ENCODE measurements at regions not wholly inside any gene's neighbourhood (a gene's known extent, or its start where the extent isn't known, plus 50 kb on each side); places are given as distances from the start of the nearest gene placed in this dataset.

DNA sequence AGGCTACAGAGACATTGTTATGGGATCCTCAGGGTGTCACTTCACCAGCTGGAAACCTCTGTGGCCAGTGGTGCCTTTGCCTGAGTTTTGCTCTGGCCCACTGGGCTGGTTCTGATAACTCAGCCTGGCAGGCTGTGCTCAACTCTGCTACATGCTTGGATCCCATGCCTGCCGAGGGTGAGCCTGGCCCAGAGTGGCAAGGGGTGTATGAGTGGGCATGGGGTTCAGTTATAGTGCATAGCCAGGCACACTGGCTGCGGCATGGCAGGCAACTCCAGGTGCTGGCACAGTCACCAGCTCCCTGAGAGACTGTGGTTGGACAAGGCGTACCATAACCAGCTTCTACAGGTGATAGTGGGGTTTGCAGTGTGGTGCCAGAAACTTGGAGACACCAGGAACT is 107.0 kb upstream of the PCDH15 start:
- H2AFZ ChIP-seq (ENCODE audit: low read depth, low read length) = no peak overlapping the region
- H3K4me2 ChIP-seq (ENCODE audit: low read length, poor library complexity, severe bottlenecking) = no peak overlapping the region
- no peak overlapping the region for H2BK12ac ChIP-seq (ENCODE audit: low read length in 2 of 2)
- H3K4ac ChIP-seq (ENCODE audit: low read depth in 1 of 2, low read length in 2 of 2) = no peak overlapping the region
- no peak overlapping the region for H2AK5ac ChIP-seq (ENCODE audit: low read length, severe bottlenecking)
- no peak overlapping the region for H3K4me3 ChIP-seq (ENCODE audit: insufficient read depth in 1 of 2, low read depth in 1 of 2, low read length in 2 of 2)
- WGBS = 83% methylated on average over 3 of the region's 3 CpGs
- H3K79me1 ChIP-seq (replicated peaks; ENCODE audit: low read length, poor library complexity, severe bottlenecking) = no peaks in the 10 kb centered on the region
- no peak overlapping the region for H2BK120ac ChIP-seq (ENCODE audit: low read depth, low read length)
- H3K14ac ChIP-seq (ENCODE audit: low read length in 2 of 2) = no peak overlapping the region
- no peaks in the 10 kb centered on the region for H3K4me1 ChIP-seq (ENCODE audit: control insufficient read depth, insufficient read depth, low read depth, low read length)
- H3K27ac ChIP-seq (ENCODE audit: low read length, poor library complexity, severe bottlenecking) = no peak overlapping the region
- no peaks in the 10 kb centered on the region for H3K27me3 ChIP-seq (ENCODE audit: control insufficient read depth in 1 of 2, insufficient read depth in 1 of 2, low read length in 2 of 2)
- H4K8ac ChIP-seq (ENCODE audit: low read length) = no peak overlapping the region
- no peaks in the 10 kb centered on the region for H3K36me3 ChIP-seq (ENCODE audit: control insufficient read depth in 1 of 2, insufficient read depth in 2 of 2, low read depth in 1 of 2, low read length in 2 of 2)
- H2BK15ac ChIP-seq (ENCODE audit: low read depth, poor library complexity, severe bottlenecking) = no peak overlapping the region
- H3K9ac ChIP-seq (ENCODE audit: low read length) = no peak overlapping the region
- no peaks in the 10 kb centered on the region for H3K9me3 ChIP-seq (ENCODE audit: control insufficient read depth, low read length)
- H2BK5ac ChIP-seq (ENCODE audit: low read depth, low read length, poor library complexity, severe bottlenecking) = no peak overlapping the region
- no peak overlapping the region for H3K18ac ChIP-seq (ENCODE audit: low read depth in 1 of 2, low read length in 2 of 2)
- H4K91ac ChIP-seq (ENCODE audit: low read length) = no peak overlapping the region
- no peak overlapping the region for H3K23ac ChIP-seq (ENCODE audit: low read length in 2 of 2)
- no peak for DNase-seq

DNA sequence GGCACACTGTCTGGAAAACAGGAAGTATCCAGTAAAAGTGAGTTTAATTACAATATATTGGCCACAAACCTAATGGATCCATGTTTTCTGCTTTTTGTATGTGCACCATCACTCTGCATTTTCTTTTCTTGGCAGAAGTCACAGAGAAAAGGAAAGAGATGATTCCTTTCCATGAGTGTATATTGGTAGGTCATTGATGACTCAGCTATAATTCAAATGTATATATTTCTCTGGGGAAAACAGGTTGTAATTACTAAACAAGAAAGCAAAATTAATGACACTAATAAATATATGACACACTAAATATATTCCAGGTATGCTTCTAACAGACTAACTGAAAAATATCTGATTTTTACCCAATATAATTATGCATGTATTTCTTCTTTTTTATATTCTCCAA is 105.9 kb upstream of the PCDH15 start:
- Histone ChIP-seq H3K9ac (ENCODE audit: low read length) (no peak overlapping the region), H4K91ac (ENCODE audit: low read length) (no peak overlapping the region), H2AFZ (ENCODE audit: low read depth, low read length) (no peak overlapping the region), H4K8ac (ENCODE audit: low read length) (no peak overlapping the region), H3K4me2 (ENCODE audit: low read length, poor library complexity, severe bottlenecking) (no peak overlapping the region), H3K36me3 (ENCODE audit: control insufficient read depth in 1 of 2, insufficient read depth in 2 of 2, low read depth in 1 of 2, low read length in 2 of 2) (no peaks in the 10 kb centered on the region), H3K79me1 (replicated peaks; ENCODE audit: low read length, poor library complexity, severe bottlenecking) (no peaks in the 10 kb centered on the region), H2BK120ac (ENCODE audit: low read depth, low read length) (no peak overlapping the region), H2AK5ac (ENCODE audit: low read length, severe bottlenecking) (no peak overlapping the region), H3K27me3 (ENCODE audit: control insufficient read depth in 1 of 2, insufficient read depth in 1 of 2, low read length in 2 of 2) (no peaks in the 10 kb centered on the region), H3K4me3 (ENCODE audit: insufficient read depth in 1 of 2, low read depth in 1 of 2, low read length in 2 of 2) (no peak overlapping the region), H3K18ac (ENCODE audit: low read depth in 1 of 2, low read length in 2 of 2) (no peak overlapping the region), H3K9me3 (ENCODE audit: control insufficient read depth, low read length) (no peaks in the 10 kb centered on the region), H3K4ac (ENCODE audit: low read depth in 1 of 2, low read length in 2 of 2) (no peak overlapping the region), H2BK15ac (ENCODE audit: low read depth, poor library complexity, severe bottlenecking) (no peak overlapping the region), H3K14ac (ENCODE audit: low read length in 2 of 2) (no peak overlapping the region), H3K23ac (ENCODE audit: low read length in 2 of 2) (no peak overlapping the region), H3K4me1 (ENCODE audit: control insufficient read depth, insufficient read depth, low read depth, low read length) (no peaks in the 10 kb centered on the region), H2BK12ac (ENCODE audit: low read length in 2 of 2) (no peak overlapping the region), H2BK5ac (ENCODE audit: low read depth, low read length, poor library complexity, severe bottlenecking) (no peak overlapping the region), H3K27ac (ENCODE audit: low read length, poor library complexity, severe bottlenecking) (no peak overlapping the region)
- DNase-seq = no peak

DNA sequence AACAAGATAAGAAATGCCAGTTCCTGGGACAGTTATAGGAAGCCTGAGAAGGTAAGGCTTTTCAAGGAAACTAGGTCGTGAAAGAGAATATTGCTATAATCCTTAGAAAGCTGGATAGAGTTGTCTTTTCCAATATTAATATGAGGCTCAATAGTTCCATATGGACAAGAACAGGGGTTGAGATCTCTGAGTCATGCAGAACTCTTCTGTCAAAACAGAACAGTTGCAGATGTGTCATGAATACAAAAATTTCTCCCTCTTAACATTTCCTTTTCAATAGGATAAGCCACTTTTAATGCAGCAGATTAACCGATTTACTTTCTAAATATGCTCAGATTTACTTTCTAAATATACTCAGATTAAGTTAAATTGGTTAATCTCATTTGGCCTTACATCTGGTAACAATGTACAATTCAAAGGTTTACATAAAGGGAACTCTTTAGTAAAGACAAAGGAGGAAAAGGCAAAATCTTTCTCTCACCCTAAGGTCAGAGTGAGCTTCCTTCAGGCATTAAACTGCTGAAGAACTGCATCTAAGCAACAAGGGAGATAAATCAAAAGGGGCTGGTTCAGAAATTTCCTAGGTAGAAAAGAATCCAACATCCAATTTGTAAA is 104.7 kb upstream of the PCDH15 start:
- no peak overlapping the region for H4K91ac ChIP-seq (ENCODE audit: low read length)
- no CpG with 5 or more reads among the region's 2 CpGs for WGBS
- H2BK120ac ChIP-seq (ENCODE audit: low read depth, low read length) = no peak overlapping the region
- no peaks in the 10 kb centered on the region for H3K36me3 ChIP-seq (ENCODE audit: control insufficient read depth in 1 of 2, insufficient read depth in 2 of 2, low read depth in 1 of 2, low read length in 2 of 2)
- H2BK12ac ChIP-seq (ENCODE audit: low read length in 2 of 2) = no peak overlapping the region
- H3K4me1 ChIP-seq (ENCODE audit: control insufficient read depth, insufficient read depth, low read depth, low read length) = no peaks in the 10 kb centered on the region
- H3K9ac ChIP-seq (ENCODE audit: low read length) = no peak overlapping the region
- no peaks in the 10 kb centered on the region for H3K79me1 ChIP-seq (replicated peaks; ENCODE audit: low read length, poor library complexity, severe bottlenecking)
- H3K4ac ChIP-seq (ENCODE audit: low read depth in 1 of 2, low read length in 2 of 2) = no peak overlapping the region
- DNase-seq = no peak
- no peak overlapping the region for H3K23ac ChIP-seq (ENCODE audit: low read length in 2 of 2)
- H2BK5ac ChIP-seq (ENCODE audit: low read depth, low read length, poor library complexity, severe bottlenecking) = no peak overlapping the region
- H3K27me3 ChIP-seq (ENCODE audit: control insufficient read depth in 1 of 2, insufficient read depth in 1 of 2, low read length in 2 of 2) = no peaks in the 10 kb centered on the region
- no peak overlapping the region for H3K4me3 ChIP-seq (ENCODE audit: insufficient read depth in 1 of 2, low read depth in 1 of 2, low read length in 2 of 2)
- no peak overlapping the region for H3K4me2 ChIP-seq (ENCODE audit: low read length, poor library complexity, severe bottlenecking)
- no peak overlapping the region for H3K18ac ChIP-seq (ENCODE audit: low read depth in 1 of 2, low read length in 2 of 2)
- no peak overlapping the region for H2BK15ac ChIP-seq (ENCODE audit: low read depth, poor library complexity, severe bottlenecking)
- H3K14ac ChIP-seq (ENCODE audit: low read length in 2 of 2) = no peak overlapping the region
- H4K8ac ChIP-seq (ENCODE audit: low read length) = no peak overlapping the region
- no peak overlapping the region for H2AFZ ChIP-seq (ENCODE audit: low read depth, low read length)
- no peak overlapping the region for H3K27ac ChIP-seq (ENCODE audit: low read length, poor library complexity, severe bottlenecking)
- no peak overlapping the region for H2AK5ac ChIP-seq (ENCODE audit: low read length, severe bottlenecking)
- H3K9me3 ChIP-seq (ENCODE audit: control insufficient read depth, low read length) = no peaks in the 10 kb centered on the region

DNA sequence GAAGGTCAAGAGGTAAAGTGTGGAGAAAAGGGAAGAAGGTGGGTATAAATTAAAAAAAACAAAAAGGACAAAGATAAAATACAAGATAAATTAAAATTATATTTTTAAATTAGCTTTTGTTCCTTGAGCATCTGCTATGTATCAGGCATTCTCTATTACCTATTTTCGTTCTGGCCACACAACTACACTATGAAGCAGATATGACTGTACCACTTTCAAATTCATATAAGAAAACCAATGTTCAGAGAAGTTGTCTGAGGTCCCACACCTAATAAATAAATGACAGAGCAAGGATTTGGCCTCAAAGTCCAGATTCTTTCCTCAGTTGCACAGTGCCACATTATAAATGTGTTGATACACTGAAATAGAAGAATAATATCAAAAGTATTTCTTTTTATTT is 103.8 kb upstream of the PCDH15 start:
- no peak for DNase-seq
- Histone ChIP-seq H2BK120ac (ENCODE audit: low read depth, low read length) (no peak overlapping the region), H3K23ac (ENCODE audit: low read length in 2 of 2) (no peak overlapping the region), H2BK5ac (ENCODE audit: low read depth, low read length, poor library complexity, severe bottlenecking) (no peak overlapping the region), H3K18ac (ENCODE audit: low read depth in 1 of 2, low read length in 2 of 2) (no peak overlapping the region), H3K4me2 (ENCODE audit: low read length, poor library complexity, severe bottlenecking) (no peak overlapping the region), H3K9me3 (ENCODE audit: control insufficient read depth, low read length) (no peaks in the 10 kb centered on the region), H3K27me3 (ENCODE audit: control insufficient read depth in 1 of 2, insufficient read depth in 1 of 2, low read length in 2 of 2) (no peaks in the 10 kb centered on the region), H4K8ac (ENCODE audit: low read length) (no peak overlapping the region), H2BK15ac (ENCODE audit: low read depth, poor library complexity, severe bottlenecking) (no peak overlapping the region), H3K27ac (ENCODE audit: low read length, poor library complexity, severe bottlenecking) (no peak overlapping the region), H4K91ac (ENCODE audit: low read length) (no peak overlapping the region), H3K79me1 (replicated peaks; ENCODE audit: low read length, poor library complexity, severe bottlenecking) (no peaks in the 10 kb centered on the region), H3K14ac (ENCODE audit: low read length in 2 of 2) (no peak overlapping the region), H3K36me3 (ENCODE audit: control insufficient read depth in 1 of 2, insufficient read depth in 2 of 2, low read depth in 1 of 2, low read length in 2 of 2) (no peaks in the 10 kb centered on the region), H2AFZ (ENCODE audit: low read depth, low read length) (no peak overlapping the region), H3K4me3 (ENCODE audit: insufficient read depth in 1 of 2, low read depth in 1 of 2, low read length in 2 of 2) (no peak overlapping the region), H2BK12ac (ENCODE audit: low read length in 2 of 2) (no peak overlapping the region), H3K4me1 (ENCODE audit: control insufficient read depth, insufficient read depth, low read depth, low read length) (no peaks in the 10 kb centered on the region), H3K4ac (ENCODE audit: low read depth in 1 of 2, low read length in 2 of 2) (no peak overlapping the region), H3K9ac (ENCODE audit: low read length) (no peak overlapping the region), H2AK5ac (ENCODE audit: low read length, severe bottlenecking) (no peak overlapping the region)
- 65% methylated on average over 1 of the region's 1 CpG for WGBS
